ENCODE measurements at regions not wholly inside any gene's neighbourhood (a gene's known extent, or its start where the extent isn't known, plus 50 kb on each side); places are given as distances from the start of the nearest gene placed in this dataset.

DNA sequence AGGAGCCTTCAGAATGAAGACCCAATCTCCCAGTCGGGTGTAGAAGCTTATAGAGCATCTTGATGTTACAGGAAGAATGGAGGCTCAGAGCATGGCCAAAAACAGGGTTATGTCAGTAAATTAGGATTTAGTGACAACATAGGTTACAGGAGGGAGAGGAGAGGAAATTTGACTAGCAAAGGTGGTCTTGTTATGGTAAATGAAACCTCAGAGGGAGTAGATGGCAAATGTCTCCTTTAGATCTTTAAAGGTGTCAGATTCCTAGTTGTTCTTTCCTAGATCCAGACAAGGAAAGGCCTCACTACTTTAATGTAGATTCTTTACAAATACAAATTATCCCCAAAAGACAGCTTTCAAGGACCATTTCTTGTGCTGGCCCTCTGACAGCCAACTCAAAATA is 465.0 kb downstream of the DMRTA1 start:
- TF ChIP-seq POLR2A (IDR thresholded peaks at IDR 0.05; ENCODE audit: extremely low read depth, insufficient read length) (no peak), MYC (IDR thresholded peaks at IDR 0.05; ENCODE audit: low read depth, low read length) (no peak)
- TF ChIP-seq, protein P1, sequence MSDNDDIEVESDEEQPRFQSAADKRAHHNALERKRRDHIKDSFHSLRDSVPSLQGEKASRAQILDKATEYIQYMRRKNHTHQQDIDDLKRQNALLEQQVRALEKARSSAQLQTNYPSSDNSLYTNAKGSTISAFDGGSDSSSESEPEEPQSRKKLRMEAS (IDR thresholded peaks at IDR 0.05; ENCODE audit: low read depth, low read length) = no peak
- TF ChIP-seq, protein P2, sequence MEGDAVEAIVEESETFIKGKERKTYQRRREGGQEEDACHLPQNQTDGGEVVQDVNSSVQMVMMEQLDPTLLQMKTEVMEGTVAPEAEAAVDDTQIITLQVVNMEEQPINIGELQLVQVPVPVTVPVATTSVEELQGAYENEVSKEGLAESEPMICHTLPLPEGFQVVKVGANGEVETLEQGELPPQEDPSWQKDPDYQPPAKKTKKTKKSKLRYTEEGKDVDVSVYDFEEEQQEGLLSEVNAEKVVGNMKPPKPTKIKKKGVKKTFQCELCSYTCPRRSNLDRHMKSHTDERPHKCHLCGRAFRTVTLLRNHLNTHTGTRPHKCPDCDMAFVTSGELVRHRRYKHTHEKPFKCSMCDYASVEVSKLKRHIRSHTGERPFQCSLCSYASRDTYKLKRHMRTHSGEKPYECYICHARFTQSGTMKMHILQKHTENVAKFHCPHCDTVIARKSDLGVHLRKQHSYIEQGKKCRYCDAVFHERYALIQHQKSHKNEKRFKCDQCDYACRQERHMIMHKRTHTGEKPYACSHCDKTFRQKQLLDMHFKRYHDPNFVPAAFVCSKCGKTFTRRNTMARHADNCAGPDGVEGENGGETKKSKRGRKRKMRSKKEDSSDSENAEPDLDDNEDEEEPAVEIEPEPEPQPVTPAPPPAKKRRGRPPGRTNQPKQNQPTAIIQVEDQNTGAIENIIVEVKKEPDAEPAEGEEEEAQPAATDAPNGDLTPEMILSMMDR (IDR thresholded peaks at IDR 0.05; ENCODE audit: low read depth, low read length) = no peak
- DNase-seq (ENCODE audit: low read depth) = no peak
- H3K4me3 ChIP-seq (ENCODE audit: low read depth, low read length) = no peak overlapping the region

DNA sequence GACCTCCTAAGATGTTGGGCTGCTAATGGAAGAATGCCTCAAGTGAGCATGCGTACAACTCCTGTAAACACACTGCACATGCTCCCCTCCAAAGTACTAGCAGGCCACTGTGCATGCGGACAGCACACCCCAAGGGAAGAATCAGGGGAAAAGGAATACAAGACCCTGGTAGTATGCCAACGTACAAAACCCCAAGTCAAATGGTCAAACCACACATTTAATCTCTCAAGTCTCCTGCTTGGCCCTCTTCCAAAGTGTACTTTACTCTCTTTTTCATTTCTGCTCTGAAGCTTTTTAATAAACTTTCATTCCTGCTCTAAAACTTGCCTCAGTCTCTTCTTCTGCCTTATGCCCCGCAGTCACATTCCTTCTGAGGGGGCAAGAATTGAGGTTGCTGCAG is 466.4 kb downstream of the DMRTA1 start:
- H3K4me3 ChIP-seq (ENCODE audit: low read depth, low read length) = no peak overlapping the region
- TF ChIP-seq, protein P2 (IDR thresholded peaks at IDR 0.05; ENCODE audit: low read depth, low read length) = no peak
- TF ChIP-seq, protein P1 (IDR thresholded peaks at IDR 0.05; ENCODE audit: low read depth, low read length) = no peak
- no peak for TF ChIP-seq MYC (IDR thresholded peaks at IDR 0.05; ENCODE audit: low read depth, low read length)
- no peak for TF ChIP-seq POLR2A (IDR thresholded peaks at IDR 0.05; ENCODE audit: extremely low read depth, insufficient read length)
- no peak for DNase-seq (ENCODE audit: low read depth)

DNA sequence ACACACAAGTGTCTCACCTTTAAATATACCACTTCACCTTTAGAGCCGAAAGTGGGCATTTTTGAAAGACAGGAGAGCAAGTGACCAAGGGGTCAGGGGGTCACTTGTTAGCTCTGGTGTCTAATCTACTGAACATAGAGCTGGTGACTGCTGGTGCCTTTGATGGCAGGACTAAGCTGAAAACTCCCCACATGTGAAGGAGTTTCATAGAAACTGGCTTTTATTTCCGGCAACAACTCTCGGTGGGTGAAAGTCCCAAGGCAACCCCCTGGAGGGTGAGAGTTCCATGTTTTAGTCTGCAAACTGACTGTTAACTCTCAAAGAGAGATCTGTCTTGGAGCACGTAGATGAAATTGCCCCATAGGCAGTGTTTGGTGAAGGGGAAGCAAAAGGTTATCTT is 466.9 kb downstream of the DMRTA1 start:
- TF ChIP-seq MYC (IDR thresholded peaks at IDR 0.05; ENCODE audit: low read depth, low read length) = no peak
- TF ChIP-seq POLR2A (IDR thresholded peaks at IDR 0.05; ENCODE audit: extremely low read depth, insufficient read length) = no peak
- TF ChIP-seq, protein P1 (IDR thresholded peaks at IDR 0.05; ENCODE audit: low read depth, low read length) = no peak
- TF ChIP-seq, protein P2 (IDR thresholded peaks at IDR 0.05; ENCODE audit: low read depth, low read length) = no peak
- H3K4me3 ChIP-seq (ENCODE audit: low read depth, low read length) = no peak overlapping the region
- no peak for DNase-seq (ENCODE audit: low read depth)

DNA sequence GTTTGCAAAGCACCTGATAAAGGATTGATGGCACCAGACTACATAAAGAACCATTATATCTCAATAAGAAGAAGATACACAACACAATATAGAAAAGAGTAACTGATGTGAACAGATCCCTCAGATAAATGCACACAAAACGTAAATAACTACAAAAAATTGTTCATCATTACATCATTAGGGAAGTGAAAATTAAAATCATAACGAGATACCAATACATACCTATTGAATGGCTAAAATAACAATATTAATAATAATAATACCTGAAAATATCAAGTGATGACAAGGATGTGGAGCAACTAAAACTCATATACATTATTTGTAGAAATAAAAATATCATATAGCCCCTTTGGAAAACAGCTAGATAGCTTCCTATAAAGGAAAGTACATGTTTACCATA is 469.5 kb downstream of the DMRTA1 start:
- DNase-seq (ENCODE audit: low read depth) = no peak
- TF ChIP-seq, protein P2 (IDR thresholded peaks at IDR 0.05; ENCODE audit: low read depth, low read length) = no peak
- TF ChIP-seq, protein P1 (IDR thresholded peaks at IDR 0.05; ENCODE audit: low read depth, low read length) = no peak
- TF ChIP-seq MYC (IDR thresholded peaks at IDR 0.05; ENCODE audit: low read depth, low read length) = no peak
- TF ChIP-seq POLR2A (IDR thresholded peaks at IDR 0.05; ENCODE audit: extremely low read depth, insufficient read length) = no peak
- no peak overlapping the region for H3K4me3 ChIP-seq (ENCODE audit: low read depth, low read length)

DNA sequence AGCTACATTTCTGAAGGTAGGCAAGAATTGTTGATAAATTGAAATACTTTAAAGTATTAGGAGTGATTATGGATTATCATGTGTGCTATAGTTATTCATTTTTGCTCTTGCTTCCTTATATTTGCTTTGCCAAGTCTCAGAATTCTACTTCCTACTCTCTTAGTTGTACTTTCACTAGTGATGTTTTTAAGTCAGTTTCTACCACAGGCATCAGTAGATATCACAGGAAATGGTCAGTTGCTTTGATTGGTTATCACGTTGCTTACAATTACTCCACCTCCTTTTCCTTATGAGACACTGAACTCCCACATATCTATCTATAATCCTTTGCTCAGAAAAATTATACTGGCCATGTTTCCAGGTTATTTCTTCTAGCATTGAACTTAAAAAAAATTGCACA is 472.8 kb downstream of the DMRTA1 start:
- no peak for DNase-seq (ENCODE audit: low read depth)
- TF ChIP-seq, protein P1 (IDR thresholded peaks at IDR 0.05; ENCODE audit: low read depth, low read length) = no peak
- TF ChIP-seq, protein P2 (IDR thresholded peaks at IDR 0.05; ENCODE audit: low read depth, low read length) = no peak
- TF ChIP-seq MYC (IDR thresholded peaks at IDR 0.05; ENCODE audit: low read depth, low read length) (no peak), POLR2A (IDR thresholded peaks at IDR 0.05; ENCODE audit: extremely low read depth, insufficient read length) (no peak)
- H3K4me3 ChIP-seq (ENCODE audit: low read depth, low read length) = no peak overlapping the region

DNA sequence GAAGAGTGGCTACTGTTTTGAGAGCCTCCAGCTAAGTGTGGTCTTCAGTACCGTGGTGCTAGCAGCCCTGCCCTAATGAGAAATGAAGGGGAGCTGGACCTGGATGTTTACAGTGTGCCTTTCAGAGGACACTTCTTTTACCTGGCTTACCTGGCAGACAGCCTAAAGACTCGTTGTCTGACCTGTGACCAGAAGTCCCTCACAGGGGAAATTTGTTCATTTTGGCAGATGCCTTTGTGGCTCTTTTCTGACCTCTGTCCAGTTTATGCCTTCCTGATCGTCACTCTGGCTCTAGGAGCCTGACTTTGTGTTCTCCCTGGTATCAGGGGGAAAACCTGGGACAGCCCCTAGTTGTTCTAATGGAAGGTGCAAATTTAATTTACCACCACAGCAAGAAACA is 475.1 kb downstream of the DMRTA1 start:
- no peak overlapping the region for H3K4me3 ChIP-seq (ENCODE audit: low read depth, low read length)
- TF ChIP-seq, protein P1 (IDR thresholded peaks at IDR 0.05; ENCODE audit: low read depth, low read length) = no peak
- TF ChIP-seq, protein P2 (IDR thresholded peaks at IDR 0.05; ENCODE audit: low read depth, low read length) = no peak
- TF ChIP-seq POLR2A (IDR thresholded peaks at IDR 0.05; ENCODE audit: extremely low read depth, insufficient read length) (no peak), MYC (IDR thresholded peaks at IDR 0.05; ENCODE audit: low read depth, low read length) (no peak)

More for the DNA sequence above, 475.1 kb downstream of the DMRTA1 start:
- DNase-seq (ENCODE audit: low read depth) = no peak
